GM04504 (cell line): ENCODE measurements at regions not wholly inside any gene's neighbourhood (a gene's known extent, or its start where the extent isn't known, plus 50 kb on each side); places are given as distances from the start of the nearest gene placed in this dataset.

Experiments
- DNase-seq: peaks from one replicate; pipeline ENCODE4 v3.0.0-alpha.2; 2012; ENCODE audit warnings: low read depth

DNA sequence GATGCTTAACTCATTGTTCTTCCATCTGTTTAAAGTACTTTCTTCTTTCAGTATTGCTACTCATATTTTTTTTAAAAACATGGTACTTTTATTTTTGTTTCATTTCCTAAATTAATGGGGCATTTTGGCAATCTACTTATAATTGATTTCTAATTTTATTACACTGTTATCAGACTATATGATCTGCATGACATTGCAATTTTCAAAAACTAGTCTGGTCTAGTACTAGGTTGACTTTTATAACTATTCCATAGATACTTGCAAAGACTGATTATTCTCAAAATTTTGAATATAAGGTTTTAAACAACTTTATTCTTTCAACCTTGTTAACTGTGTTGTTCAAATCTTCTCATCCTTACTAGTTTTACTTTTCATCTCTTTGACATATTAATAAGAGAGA, 63.9 kb upstream of the MVB12B start:
- no peak for DNase-seq

DNA sequence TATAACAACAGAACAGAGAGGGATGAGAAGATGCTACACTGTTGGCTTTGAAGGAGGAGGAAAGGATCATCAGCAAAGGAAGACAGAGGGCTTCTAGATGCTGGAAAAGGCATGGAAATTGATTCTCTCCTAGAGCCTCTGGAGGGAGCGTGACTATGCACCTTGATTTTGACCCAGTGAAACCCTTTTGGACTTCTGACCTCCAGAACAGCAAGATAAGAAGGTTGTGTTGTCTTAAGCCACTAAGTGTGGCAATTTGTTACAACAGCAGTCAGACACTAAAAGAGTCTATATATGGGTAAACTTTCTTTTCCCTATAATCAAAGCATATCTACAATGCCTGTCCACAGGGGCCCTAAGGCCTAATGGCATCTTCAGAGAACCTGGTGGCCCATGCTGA, 56.1 kb upstream of the MVB12B start:
- no peak for DNase-seq

DNA sequence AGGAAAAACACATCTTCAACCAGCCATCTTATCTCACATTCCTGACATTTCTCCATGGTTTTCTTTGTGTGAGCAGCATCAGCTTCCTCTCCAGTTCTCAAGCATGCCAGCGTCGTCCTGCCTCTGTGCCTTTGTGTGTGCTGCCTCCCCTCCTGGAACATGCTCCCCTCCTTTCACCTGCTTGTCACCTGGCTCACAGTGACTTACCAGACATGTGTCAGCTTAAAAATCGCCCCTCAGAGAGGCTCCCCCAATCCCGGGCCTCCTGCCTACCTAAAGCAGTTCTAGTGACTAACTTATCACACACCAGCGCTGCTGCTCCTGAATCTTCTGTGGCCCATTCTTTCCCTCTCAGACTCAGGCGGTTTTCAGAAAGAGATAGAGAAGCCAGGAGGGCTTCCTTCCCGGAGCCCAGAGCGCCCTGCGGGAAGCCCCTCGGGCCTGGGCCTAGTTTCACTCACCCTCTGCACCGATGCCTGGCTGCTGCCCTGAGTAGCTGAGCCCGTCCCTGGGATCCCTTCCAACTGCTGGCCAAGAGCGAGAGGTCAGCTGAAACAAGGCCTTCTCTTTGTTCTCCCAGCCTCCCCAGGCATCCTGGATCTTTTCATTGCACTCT, 51.1 kb upstream of the MVB12B start:
- no peak for DNase-seq

DNA sequence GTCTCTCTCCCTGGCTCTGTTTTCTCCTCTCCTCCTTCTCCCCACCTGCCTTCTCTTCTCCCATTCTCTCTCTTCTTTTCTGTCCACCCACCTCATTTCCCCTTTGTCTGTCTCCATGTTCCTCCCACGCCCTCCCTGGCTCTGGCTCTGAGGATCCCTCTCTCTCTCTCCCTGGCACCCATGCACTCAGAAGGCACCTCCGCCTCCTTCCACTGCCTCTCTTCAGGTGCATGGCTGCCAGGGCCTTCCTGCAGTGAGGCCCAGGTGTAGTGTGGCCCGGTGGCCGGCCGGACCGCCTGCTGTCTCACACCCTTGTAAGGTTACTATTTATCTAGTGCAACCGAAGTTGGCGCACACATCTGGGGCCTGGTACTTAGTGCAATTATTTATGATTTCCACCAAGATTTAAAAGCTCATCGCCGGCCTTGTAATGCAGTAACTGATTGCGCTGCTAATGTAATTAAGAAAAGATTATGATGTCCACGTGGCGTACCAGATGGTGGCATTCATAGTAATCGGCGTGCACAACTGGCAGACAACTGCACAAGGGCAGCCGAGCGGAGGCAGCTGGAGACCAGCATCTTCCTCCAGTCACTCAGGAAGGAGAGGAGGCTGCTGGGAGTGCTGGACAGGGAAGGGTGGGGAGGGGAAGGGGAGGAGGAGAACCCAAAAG, 50.4 kb upstream of the MVB12B start:
- DNase-seq = no peak
